ENCODE measurements at regions not wholly inside any gene's neighbourhood (a gene's known extent, or its start where the extent isn't known, plus 50 kb on each side); places are given as distances from the start of the nearest gene placed in this dataset.

- H3K27ac ChIP-seq (ENCODE audit: insufficient read depth, low read depth, low read length): no peak overlapping the region
- ChIA-PET CTCF (no interaction called here), POLR2A (no interaction called here)
- no peak overlapping the region for H2AFZ ChIP-seq (ENCODE audit: low read depth, low read length)
- intact Hi-C loops (cut with micrococcal nuclease) (loop anchor here (10.0 kb wide), 1 partner anchor 113 kb away; the partner anchor contains the start of gene TLL1), dilution Hi-C loops (cut with MboI; ENCODE audit: extremely low pct_ligation_motif_present, low sequenced_read_pairs) (no loop called here)
- FAIRE-seq (no peak), DNase-seq (ENCODE audit: low read depth, low spot score) (no peak)
- no peaks in the 10 kb centered on the region for H3K27me3 ChIP-seq (ENCODE audit: control insufficient read depth in 2 of 2, insufficient read depth in 2 of 2, low read length in 2 of 2)
- no TSS peak for BruUV-seq (replicated peaks)
- no peak overlapping the region for H3K4me3 ChIP-seq (replicated peaks in 1 of 3; ENCODE audit: insufficient read depth in 1 of 3, low read depth in 1 of 3, low read length in 3 of 3)
- peaks cover 38% of the 10 kb centered on the region for H3K4me1 ChIP-seq (ENCODE audit: control insufficient read depth, extremely low read depth, insufficient read depth, low read length)
- H3K9ac ChIP-seq (replicated peaks; ENCODE audit: extremely low read depth, insufficient read depth, low read length): no peak overlapping the region
- no peaks in the 10 kb centered on the region for H3K9me3 ChIP-seq (replicated peaks; ENCODE audit: control insufficient read depth, insufficient read depth, low read length)
- TF ChIP-seq JUN (IDR thresholded peaks at IDR 0.05; ENCODE audit: borderline replicate concordance, insufficient read depth, insufficient read length, low read depth) (no peak), FOS (IDR thresholded peaks at IDR 0.05; ENCODE audit: borderline replicate concordance, insufficient read depth, low read length) (no peak), POLR2A (IDR thresholded peaks at IDR 0.05; ENCODE audit: low read depth, low read length) (no peak), GATA2 (IDR thresholded peaks at IDR 0.05; ENCODE audit: insufficient read depth, insufficient read length, low read depth, low read length) (no peak), EZH2 (IDR thresholded peaks at IDR 0.05; ENCODE audit: borderline replicate concordance, low read depth, low read length, severe bottlenecking) (no peak), POLR2AphosphoS5 (IDR thresholded peaks at IDR 0.05; ENCODE audit: insufficient read depth, low read depth, low read length) (no peak), MYC (IDR thresholded peaks at IDR 0.05; ENCODE audit: low read depth, low read length) (no peak), MAX (IDR thresholded peaks at IDR 0.05; ENCODE audit: insufficient read depth, insufficient read length) (no peak), CTCF (IDR thresholded peaks at IDR 0.05; ENCODE audit: extremely low read depth in 1 of 2, insufficient read depth in 1 of 2, low read depth in 1 of 2, low read length in 2 of 2) (no peak)
- H3K9me1 ChIP-seq (replicated peaks; ENCODE audit: control insufficient read depth, extremely low read depth, insufficient read depth, low read length): no peaks in the 10 kb centered on the region
- no peak overlapping the region for H3K4me2 ChIP-seq (ENCODE audit: insufficient read depth, low read length)
- H3K79me2 ChIP-seq (ENCODE audit: control insufficient read depth, insufficient read depth, low read length): no peaks in the 10 kb centered on the region
- H4K20me1 ChIP-seq (replicated peaks; ENCODE audit: control insufficient read depth, extremely low read depth, insufficient read depth, low read length): no peaks in the 10 kb centered on the region
- H3K36me3 ChIP-seq (ENCODE audit: control insufficient read depth in 2 of 2, extremely low read depth in 1 of 2, insufficient read depth in 2 of 2, low read length in 2 of 2): no peaks in the 10 kb centered on the region
These were observed 111.1 kb upstream of the TLL1 start for GRCh38 chr4:165761963-165762362.
